CMK (cell line): ENCODE measurements at regions not wholly inside any gene's neighbourhood (a gene's known extent, or its start where the extent isn't known, plus 50 kb on each side); places are given as distances from the start of the nearest gene placed in this dataset.

Source experiments
- DNase-seq: peaks from one replicate; pipeline ENCODE4 v3.0.0-alpha.2; 2010; ENCODE audit warnings: low read depth

DNA sequence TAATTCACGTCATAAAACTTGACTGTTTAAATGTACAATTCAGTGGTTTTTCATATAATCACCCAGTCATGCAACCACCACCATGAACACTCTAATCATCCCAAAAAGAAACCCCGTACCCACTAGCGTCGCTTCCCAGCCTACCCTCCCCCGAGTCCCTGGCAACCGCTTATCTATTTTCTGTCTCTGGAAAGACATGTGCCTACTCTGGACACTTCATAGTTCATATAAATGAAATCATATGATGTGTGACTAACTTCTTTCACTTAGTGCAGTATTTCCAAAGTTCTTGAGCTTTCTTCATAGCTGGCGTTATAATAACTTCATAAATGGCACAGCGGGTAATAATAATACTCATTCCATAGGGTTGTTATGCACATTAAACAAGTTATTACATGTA is 215.2 kb downstream of the MYLK4 start:
- no peak for DNase-seq

DNA sequence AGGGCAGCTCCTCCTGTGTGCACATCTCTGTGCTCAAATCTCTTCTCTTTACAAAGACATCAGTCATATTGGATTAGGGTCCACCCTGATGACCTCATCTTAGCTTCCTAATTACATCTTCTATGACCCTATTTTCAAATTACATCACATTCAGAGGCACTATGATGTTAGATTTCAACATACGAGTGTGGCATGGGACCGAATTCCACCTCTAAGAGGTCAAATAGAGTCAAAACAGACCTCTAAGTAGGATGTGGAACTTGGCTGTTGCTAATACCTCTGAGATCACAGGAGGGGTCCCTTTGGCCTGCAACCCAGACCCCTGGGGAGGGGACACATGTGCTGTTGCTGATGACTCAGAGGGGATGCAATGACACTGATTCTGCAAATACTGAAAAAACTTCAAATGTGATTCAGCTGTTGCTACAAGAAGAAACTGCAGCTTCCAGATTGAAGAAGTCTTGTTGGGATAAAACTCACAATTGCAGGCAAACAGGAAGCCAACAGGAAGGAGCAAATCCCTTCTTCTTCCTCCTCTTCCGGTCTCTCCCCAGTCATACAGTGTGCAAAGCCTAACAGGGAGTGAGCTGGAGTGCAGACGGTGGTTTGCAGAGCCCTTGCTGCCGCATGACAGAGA is 216.2 kb downstream of the MYLK4 start:
- no peak for DNase-seq

DNA sequence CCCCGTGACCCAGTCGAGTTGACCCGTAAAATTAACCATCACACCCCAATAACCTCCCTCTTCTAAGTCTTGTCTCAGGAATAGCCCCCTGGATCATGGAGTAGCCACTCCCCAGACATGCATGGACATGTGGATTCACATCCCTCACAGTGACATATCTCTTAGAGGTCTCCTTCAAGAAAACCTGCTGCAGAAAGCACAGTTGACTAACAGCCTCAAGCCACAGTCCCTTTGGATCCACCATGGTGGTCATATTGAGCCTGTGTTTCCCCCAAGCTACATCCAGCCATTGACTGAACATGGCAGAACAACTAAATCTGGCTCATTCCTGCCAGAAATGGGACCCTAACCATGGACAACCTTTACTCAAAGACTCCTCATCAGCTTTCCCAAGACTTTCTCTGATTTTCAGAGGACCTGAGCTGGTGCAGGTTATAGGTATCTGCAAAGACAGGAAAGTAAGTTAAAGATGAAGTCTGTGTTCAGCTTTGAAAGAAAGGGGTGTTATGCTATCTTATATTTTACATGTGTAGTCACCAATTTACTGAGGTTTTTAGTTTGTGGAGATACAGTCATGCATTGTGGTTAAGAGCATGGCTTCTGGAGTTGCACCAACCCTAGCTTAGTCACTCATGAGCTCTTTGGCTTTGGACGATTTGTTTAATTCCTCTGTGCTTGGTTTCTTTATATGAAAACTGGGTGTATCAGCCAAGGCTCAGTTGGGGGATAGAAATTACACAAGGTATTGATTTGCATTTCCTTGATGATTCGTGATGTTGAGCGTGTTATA is 219.1 kb downstream of the MYLK4 start:
- DNase-seq: no peak

DNA sequence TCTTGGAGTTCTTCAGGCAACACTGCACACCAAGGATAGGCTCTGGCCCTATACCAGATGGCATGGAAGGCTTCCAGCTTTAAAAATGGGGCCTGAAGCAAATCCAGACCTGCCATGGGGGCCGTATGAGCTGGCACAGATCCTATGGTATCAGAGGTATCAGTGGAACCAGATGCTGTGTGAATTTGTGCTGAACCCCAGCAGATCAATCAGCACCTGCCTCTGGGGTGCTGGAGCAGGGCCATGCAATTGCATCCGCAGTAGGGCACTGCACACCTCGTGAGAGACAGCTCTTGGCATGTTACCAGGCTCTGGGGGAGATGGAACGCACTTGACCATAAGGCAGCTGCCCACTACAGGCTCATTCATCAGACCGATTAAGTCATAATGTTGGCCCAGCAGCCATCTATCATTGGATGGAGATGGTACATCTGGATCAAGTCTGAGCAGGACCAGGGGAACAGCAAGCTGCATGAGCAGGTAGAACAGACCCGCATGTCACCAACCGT is 221.5 kb downstream of the MYLK4 start:
- no peak for DNase-seq

DNA sequence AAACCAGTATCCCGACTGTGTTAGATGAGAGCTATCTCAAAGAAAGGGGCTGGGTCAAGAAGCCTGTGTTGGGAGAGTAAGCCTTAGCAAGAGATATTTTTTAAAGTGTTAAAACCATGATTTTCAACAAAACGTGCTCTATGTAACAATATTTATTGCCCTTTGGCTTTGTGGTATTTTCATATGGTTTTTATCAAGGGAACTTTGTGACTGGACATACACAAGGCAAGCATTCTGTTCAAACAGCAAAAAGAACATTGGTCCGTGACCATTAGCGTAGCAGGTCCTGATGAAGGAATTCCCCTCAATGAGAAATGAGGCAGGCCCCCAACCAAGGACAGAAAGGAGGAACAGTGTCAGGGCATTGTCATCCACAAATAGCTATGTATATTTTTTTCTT is 222.6 kb downstream of the MYLK4 start:
- DNase-seq: no peak

DNA sequence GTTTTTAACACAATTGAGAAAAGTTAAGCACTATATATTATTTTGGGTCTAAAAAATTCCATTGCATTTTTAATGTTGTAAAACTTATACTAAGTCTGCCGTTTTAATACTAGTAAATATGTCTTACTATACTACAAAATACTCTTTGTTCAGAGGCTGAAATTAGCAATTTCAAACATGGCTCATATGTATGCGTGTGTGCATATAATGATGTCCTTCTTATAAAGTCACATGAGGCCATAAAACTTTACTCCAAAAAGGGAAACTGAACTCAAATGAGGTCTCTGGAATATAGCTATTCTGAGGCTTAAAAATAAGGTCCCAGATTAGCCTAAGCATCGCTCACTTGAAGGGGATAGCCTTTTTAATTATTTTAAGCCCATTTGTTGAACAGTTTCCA is 224.0 kb downstream of the MYLK4 start:
- no peak for DNase-seq

DNA sequence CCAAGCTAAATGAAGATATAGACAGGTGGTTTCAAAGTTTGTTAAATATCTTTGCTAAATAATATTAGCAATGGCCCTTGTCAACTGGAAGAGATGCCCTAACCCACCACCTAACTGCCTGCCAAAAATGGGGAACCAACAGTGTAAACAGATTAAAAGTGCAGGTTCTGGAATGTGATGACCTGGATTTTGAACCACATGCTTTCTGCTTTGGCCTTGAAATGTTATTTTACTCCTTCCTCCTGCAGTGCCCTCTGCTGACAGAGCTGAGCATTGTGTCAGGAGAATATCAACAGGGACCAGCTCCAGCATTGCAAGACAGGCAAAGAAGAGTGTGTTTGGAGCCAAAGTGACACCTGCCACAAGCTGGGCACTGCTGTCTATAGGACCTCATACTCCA is 226.6 kb downstream of the MYLK4 start:
- no peak for DNase-seq

DNA sequence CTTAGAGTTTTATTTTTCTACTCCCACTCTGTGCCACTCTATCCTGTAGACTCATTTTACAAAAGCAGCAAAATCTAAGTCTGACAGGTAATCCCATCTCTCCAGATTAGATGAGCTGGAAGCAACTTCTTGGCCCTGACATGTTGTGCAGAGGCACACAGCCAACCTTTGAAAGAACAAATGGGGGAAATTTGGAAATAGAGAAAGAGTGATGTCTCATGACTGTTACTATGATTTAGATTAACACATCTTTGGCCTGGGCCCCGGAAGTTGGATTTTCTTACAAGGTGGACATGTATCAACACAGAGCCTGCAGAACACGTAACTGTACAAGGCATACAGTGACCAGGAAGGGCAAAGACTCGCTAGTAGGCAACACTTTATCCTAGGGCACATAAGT is 227.7 kb downstream of the MYLK4 start:
- DNase-seq: no peak

DNA sequence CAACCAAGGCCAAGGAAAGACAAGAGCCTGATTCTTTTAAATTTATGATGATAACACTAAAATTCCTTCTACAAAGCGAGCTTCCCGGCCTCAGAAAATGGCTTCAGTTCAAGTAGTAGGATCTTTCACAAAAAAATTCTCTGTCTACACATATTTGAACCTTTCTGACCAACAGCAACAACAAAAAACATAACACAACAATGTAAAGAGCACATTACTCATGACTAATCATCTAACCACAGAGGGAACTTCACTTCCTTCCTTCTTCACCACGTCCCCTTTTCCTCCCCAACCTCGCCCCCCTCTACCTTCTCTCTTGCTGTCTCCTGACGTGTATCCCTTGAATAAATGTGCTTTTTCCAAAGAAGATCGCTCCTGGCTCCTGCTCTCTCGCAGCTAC is 228.2 kb downstream of the MYLK4 start:
- DNase-seq: no peak

DNA sequence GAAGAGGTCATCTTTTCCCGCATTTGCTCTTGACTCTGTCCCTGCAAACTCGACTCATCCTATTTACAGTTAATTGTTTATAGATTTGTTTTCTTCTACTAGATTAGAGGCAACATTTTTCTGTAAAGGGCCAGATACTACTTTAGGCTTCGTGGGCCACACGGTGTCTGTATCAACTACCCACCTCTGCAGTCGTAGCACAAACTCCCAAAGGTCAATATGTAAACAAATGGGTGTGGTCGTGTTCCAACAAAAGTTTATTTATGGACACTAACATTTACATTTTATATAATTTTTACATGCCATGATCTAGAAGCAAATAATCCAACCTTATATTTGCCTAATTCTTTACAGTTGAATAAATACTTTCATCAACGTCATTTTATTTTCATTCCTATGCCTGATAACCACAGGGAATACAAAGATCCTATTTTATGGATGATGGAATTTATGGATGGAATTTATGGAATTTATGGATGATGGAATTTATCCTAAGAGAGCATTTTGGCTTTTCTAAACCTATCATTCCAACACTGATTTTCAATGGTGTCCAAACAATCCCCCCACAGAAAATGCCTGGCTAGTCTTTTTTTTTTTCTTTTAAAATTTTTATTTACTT is 232.8 kb downstream of the MYLK4 start:
- no peak for DNase-seq

DNA sequence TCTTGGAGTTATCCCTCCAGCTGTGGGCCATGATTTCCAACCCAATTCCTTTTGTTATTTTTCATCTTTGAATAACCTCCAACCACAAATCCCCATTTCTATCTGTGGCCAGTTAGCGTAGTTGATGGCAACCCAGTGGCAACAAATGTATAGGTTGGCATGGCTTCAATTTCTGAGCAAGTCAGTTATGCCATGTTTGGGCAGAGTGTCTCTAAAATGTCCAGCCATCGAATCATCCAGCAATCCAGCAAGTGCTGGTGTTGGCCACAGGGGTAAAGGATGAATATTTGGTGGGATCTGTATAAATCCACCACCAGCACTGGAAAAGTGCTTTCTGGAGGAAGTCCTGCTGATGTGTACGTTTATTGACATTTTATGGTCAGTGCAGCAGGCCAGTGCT is 233.3 kb downstream of the MYLK4 start:
- DNase-seq: no peak

DNA sequence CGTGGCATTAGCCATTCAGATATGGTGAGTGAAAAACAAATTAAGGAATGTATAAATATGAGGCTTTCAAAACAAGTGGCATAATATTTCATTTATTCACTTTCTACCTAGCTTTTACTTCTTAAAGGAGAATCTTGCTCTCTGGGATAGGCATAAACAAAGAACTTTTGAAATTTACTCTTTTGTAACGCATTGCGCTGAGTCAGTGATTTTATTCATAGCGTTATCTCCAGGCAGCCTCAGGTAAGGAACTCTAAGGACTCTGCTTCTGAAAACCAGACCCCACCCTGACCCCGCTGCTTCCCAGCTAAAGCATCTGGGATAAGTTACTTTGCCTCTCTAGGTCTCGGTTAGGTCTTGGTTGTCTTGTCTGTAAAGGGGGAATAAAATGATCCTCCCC is 234.7 kb downstream of the MYLK4 start:
- DNase-seq: no peak

DNA sequence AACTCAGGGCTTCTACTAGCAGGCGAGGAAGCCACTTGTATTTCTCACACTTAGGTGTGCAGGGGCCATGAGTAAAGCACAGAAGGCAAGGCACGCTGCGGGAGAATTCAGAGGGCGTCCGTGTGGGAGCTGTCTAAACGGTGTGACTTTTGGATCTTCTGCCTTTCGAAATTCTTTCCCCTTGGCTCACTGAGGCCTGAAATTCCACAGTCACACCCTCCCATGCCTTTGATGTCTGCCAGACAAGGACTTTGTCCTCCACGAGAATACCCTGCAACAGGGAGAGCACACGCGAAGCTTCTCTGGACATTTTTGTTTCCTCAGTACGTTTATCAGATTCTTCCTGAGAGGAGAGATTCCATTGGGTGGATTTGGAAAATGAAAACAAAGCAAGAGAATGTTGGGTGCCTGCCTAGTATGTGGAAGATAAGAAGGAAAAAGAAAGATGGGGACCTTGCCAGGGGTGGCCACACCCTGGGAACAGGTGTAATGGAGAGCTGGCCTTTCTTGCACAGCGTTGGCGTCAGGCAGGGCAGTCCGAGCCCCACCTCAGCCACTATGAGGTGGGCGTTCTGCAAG is 235.7 kb downstream of the MYLK4 start:
- DNase-seq: no peak

DNA sequence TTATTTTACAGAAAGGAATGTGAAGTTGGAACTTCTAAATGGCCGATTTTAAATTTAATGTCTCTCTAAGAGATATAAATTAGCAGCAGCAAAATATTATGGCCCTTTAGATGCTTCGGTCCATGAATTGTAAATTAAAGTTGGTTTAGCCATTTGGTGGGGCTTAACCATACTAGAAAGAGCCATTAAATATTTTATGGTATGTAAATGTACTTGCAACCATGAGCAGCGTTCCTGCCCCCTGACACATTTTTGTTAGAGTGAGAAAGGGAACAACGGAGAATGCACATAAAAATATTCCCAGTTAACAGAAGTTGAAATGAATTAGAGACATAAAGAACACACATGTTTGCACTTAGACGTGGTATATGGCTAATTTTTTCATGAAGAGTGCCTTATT is 237.9 kb downstream of the MYLK4 start:
- no peak for DNase-seq

DNA sequence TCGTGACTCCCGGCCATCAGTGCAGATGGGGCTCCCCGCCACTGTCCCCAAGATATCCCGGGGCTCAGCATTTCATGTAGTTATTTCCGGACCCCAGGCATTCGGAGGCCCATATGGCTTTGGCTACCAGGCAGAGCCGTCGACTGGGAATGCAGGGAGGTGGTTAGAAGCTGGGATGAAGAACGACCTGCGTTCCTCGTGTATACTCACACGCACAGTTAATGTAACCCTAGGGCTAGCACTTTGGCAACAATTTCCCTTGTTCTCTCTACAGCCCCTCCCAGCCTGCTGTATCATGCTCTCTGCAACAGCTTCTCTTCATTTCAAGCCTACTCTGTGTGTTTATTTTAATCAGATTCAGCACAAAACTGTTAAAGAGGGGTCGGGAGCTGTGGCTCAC is 240.4 kb downstream of the MYLK4 start:
- no peak for DNase-seq

DNA sequence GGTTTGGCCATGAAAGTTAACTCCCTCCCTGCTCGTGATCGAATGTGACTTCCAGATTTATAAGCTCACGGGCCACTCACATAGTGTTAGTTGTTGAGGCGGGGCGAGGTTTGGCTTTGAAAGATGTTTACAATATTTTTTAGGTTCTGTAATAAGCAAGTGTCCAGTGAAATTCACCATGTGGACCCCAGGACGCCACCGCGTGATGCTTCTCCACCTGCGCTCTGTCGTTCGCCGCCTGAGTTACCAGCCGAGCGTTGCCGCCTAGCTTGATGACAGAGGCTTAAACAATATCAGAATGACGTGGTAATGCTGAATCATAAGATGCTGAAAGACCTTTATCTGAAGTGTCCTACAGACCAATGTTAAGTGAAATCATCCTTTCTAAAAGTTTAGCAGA is 241.0 kb downstream of the MYLK4 start:
- no peak for DNase-seq

DNA sequence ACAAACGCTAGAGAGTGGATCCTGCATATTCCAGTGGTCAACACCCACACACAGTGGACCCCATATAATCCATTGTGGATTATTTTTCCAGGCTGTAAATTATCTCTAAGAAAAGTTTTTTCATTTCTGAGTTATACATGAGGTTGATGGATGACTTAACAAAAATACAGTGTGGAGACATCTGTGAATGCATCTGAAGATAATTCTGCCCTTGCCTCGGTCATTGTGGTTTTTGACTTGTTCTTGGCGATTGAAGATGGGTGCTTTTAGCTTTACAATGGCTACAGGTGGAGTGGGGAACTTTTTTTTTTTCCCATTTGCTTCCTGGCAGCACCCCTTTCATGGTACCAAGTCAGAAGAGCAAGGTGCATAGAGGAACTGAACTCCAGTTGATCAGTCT is 242.7 kb downstream of the MYLK4 start:
- no peak for DNase-seq

DNA sequence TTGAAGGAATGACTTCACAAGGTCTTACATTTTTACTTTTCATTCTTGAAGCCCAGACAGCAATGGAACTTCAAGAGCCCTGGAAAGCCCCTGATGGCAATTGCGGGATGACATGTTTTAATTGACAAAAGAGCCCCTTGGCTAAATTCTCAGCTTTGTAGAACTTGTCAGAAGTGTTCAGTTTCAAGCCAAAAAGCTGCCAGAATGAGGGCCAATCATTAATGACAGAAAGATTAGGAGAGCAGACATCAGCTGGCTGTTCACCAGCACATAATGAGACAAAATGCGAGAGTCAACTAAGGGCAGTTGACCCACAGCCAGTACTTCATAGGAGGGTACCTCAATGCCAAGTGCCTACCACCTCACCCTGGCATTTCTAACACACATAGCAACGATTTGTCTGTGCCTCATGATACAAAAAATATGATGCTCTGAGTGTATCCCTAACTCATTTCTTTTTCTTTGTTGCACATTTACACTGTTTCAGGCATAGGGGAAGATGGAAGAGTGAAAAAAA is 243.1 kb downstream of the MYLK4 start:
- DNase-seq: no peak

DNA sequence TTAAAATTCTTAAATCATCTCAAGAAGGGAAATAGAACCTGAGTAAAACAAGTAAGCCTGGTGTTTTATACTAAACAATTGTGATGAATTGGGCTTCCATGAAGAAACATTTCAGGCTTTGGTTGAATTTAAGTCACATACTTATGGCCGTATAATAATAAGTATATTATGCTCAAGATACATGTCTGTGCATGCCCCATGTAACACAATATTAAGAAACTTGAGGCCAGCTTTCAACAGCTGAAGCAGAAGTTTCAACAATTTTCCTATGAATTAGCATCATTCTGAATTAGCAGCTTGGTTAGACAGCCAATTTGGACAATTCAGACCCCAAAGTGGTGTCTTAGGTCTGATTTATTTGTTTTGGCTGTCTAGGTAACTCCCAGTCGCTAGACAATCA is 243.7 kb downstream of the MYLK4 start:
- DNase-seq: no peak

DNA sequence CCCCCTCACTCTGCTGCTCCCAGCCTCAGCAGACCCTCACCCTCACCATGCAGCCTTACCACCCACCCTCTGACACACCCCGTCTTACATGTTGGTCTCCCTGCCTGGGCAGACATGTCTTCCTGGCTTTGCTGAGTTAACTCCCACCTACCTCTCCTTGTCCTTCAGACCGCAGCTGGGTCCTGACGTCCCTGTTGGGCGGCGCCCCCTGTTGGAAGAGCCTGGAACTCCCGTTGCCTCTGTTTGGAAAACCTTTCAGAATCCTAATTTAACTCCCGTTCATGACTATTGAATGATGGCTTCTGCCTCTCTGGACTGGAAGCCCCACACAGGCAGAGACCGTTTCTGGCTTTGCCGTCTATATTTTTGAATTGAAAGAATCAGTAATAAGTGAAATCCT is 245.1 kb downstream of the MYLK4 start:
- no peak for DNase-seq

DNA sequence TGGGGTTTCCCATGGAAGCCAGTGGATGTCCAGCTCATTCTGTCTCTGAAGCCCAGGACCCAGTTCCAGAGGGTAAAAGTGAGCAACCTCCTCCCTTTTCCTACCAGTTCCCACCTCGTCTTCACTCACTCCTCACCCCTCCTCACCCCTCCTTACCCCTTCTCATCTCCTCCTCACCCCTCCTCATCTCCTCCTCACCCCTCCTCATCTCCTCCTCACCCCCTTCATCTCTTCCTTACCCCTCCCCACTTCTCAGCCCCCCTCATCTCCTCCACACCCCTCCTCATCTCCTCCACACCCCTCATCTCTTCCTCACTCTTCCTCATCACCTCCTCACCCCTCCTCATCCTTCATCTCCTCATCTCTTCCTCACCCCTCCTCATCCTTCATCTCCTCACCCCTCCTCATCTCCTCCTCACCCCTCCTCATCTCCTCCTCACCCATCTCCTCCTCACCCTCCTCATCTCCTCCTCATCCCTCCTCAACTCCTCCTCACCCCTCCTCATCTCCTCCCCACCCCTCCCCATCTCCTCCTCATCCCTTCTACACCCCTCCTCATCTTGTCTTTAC is 246.1 kb downstream of the MYLK4 start:
- DNase-seq: no peak

DNA sequence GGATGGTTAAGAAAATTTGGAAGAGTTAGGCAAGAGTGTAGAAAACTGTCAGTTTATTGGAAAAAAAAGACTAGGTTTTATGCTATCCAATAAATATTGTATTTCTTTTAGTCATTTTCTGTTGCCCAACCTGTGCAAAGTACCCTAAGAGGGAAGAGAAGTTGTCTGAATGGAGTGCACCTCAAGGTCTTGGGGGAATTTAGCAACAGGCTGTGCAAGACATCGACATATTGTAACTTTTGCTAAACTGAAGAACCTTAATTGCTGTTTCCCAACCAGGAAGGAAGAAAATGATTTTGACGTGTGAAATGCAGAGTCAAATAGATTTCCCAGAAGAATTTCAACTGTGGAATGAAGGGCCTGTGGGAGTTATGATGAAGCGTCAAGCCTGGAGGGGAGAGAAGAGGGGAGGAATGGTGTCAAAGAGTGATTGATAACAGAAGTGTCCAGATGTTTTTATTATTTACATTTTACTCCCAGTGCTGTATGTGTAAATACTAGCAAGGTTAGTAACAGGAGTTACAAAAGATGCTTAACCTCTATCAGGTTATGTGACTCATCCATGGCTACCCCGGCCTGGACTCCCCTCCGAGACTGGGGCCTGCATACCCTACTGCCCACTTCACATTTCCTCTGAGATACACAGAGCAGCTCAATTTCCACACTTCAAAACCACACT is 246.8 kb downstream of the MYLK4 start:
- no peak for DNase-seq
